ENCODE measurements at regions not wholly inside any gene's neighbourhood (a gene's known extent, or its start where the extent isn't known, plus 50 kb on each side); places are given as distances from the start of the nearest gene placed in this dataset.

GRCh38 chr7:156026076-156026600 lies 213.9 kb upstream of the SHH start:
- no peak for DNase-seq
- Mint-ChIP-seq H3K27me3 (peaks cover 1 to 5% of the 10 kb centered on the region in 2 donors), H3K36me3 (no peaks in the 10 kb centered on the region), H3K4me1 (no peaks in the 10 kb centered on the region), H3K9me3 (peaks cover 0 to 2% (median 0%) of the 10 kb centered on the region in 5 donors), H3K27ac (no peak overlapping the region), H3K4me3 (no peak overlapping the region)
- Histone ChIP-seq H3K27me3 (ENCODE audit: insufficient read depth, low read length, poor library complexity, severe bottlenecking) (no peaks in the 10 kb centered on the region), H3K9me3 (ENCODE audit: low read length) (no peaks in the 10 kb centered on the region), H3K4me1 (ENCODE audit: insufficient read depth, low read length) (no peaks in the 10 kb centered on the region), H3K36me3 (ENCODE audit: insufficient read depth, low read length) (no peaks in the 10 kb centered on the region), H3K27ac (ENCODE audit: low read depth, low read length) (no peak overlapping the region), H3K4me3 (ENCODE audit: low read length) (no peak overlapping the region)
- POLR2A ChIA-PET, result no interaction called here
- CTCF ChIA-PET, result no interaction called here

- Histone ChIP-seq H3K4me1 (ENCODE audit: insufficient read depth, low read length) (no peaks in the 10 kb centered on the region), H3K4me3 (ENCODE audit: low read length) (no peak overlapping the region), H3K9me3 (ENCODE audit: low read length) (no peaks in the 10 kb centered on the region), H3K27ac (ENCODE audit: low read depth, low read length) (no peak overlapping the region), H3K27me3 (ENCODE audit: insufficient read depth, low read length, poor library complexity, severe bottlenecking) (no peaks in the 10 kb centered on the region), H3K36me3 (ENCODE audit: insufficient read depth, low read length) (no peaks in the 10 kb centered on the region)
- Mint-ChIP-seq H3K4me3 (no peak overlapping the region), H3K27me3 (peaks cover 1 to 5% of the 10 kb centered on the region in 2 donors), H3K9me3 (peaks cover 0 to 2% (median 0%) of the 10 kb centered on the region in 5 donors), H3K36me3 (no peaks in the 10 kb centered on the region), H3K27ac (no peak overlapping the region), H3K4me1 (no peaks in the 10 kb centered on the region)
- ChIA-PET CTCF (no interaction called here), POLR2A (no interaction called here)
- DNase-seq, result no peak
These were observed 213.4 kb upstream of the SHH start for GRCh38 chr7:156025675-156026074.

DNA sequence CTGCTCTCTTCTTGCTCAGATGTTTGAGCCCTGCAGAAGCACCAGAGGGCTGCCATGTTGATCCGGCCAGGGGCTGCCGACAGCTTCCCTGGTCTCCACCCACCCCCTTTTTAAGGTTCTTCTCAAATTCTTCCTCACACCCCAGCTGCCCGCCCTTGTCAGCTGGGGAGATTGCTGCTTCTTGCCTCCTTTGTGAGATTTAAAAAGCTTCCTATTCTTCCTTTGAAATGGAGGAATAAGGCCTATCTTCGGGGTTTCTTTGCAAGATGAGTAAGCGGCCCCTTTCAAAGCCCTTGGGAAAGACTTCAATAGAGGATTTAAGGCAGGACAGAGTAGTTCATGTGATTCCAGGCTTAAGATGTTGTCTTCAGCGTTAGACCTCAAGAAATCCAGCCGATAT lies 211.9 kb upstream of the SHH start:
- Histone ChIP-seq H3K36me3 (ENCODE audit: insufficient read depth, low read length) (no peaks in the 10 kb centered on the region), H3K4me1 (ENCODE audit: insufficient read depth, low read length) (no peaks in the 10 kb centered on the region), H3K27me3 (ENCODE audit: insufficient read depth, low read length, poor library complexity, severe bottlenecking) (no peaks in the 10 kb centered on the region), H3K4me3 (ENCODE audit: low read length) (no peak overlapping the region), H3K9me3 (ENCODE audit: low read length) (no peaks in the 10 kb centered on the region), H3K27ac (ENCODE audit: low read depth, low read length) (no peak overlapping the region)
- no peak overlapping the region for H3K27ac Mint-ChIP-seq
- H3K4me1 Mint-ChIP-seq, result no peaks in the 10 kb centered on the region
- H3K36me3 Mint-ChIP-seq, result no peaks in the 10 kb centered on the region
- POLR2A ChIA-PET, result no interaction called here
- no peak overlapping the region for H3K4me3 Mint-ChIP-seq
- peaks cover 0 to 4% of the 10 kb centered on the region in 2 donors for H3K27me3 Mint-ChIP-seq
- H3K9me3 Mint-ChIP-seq, result peaks cover 0 to 2% (median 0%) of the 10 kb centered on the region in 5 donors
- no peak for DNase-seq
- CTCF ChIA-PET, result no interaction called here

- ChIA-PET CTCF (no interaction called here), POLR2A (no interaction called here)
- H3K27me3 Mint-ChIP-seq, result peaks cover 3 to 4% of the 10 kb centered on the region in 2 donors
- Histone ChIP-seq H3K27me3 (ENCODE audit: insufficient read depth, low read length, poor library complexity, severe bottlenecking) (no peaks in the 10 kb centered on the region), H3K4me1 (ENCODE audit: insufficient read depth, low read length) (no peaks in the 10 kb centered on the region), H3K4me3 (ENCODE audit: low read length) (no peak overlapping the region), H3K9me3 (ENCODE audit: low read length) (no peaks in the 10 kb centered on the region), H3K36me3 (ENCODE audit: insufficient read depth, low read length) (no peaks in the 10 kb centered on the region), H3K27ac (ENCODE audit: low read depth, low read length) (no peak overlapping the region)
- H3K27ac Mint-ChIP-seq, result no peak overlapping the region
- no peak overlapping the region for H3K4me3 Mint-ChIP-seq
- peaks cover 0 to 3% (median 0%) of the 10 kb centered on the region in 5 donors for H3K9me3 Mint-ChIP-seq
- DNase-seq, result no peak
- H3K4me1 Mint-ChIP-seq, result no peaks in the 10 kb centered on the region
- H3K36me3 Mint-ChIP-seq, result no peaks in the 10 kb centered on the region
These were observed 210.5 kb upstream of the SHH start for GRCh38 chr7:156022483-156023459.

DNA sequence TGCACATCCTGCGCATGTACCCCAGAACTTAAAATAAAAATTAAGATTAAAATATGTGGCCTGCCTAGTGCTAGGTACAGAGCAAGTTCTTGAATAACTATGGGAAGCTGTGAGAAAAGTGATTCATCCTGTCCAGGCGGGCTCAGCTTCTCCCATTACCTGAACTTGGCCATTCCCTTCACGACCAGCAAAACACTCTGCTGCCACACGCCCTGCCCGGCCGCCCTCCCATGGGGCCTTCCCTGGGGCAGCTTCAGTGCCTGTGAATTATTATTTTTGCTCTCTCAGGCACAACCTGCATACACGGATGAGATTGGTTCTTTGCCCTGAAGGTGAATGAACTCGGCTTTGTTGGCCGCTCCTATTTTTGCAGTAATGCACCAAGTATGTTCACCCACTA lies 209.2 kb upstream of the SHH start:
- Histone ChIP-seq H3K27me3 (ENCODE audit: insufficient read depth, low read length, poor library complexity, severe bottlenecking) (no peaks in the 10 kb centered on the region), H3K9me3 (ENCODE audit: low read length) (no peaks in the 10 kb centered on the region), H3K4me1 (ENCODE audit: insufficient read depth, low read length) (no peaks in the 10 kb centered on the region), H3K36me3 (ENCODE audit: insufficient read depth, low read length) (no peaks in the 10 kb centered on the region), H3K4me3 (ENCODE audit: low read length) (no peak overlapping the region), H3K27ac (ENCODE audit: low read depth, low read length) (no peak overlapping the region)
- Mint-ChIP-seq H3K36me3 (no peaks in the 10 kb centered on the region), H3K4me3 (no peak overlapping the region), H3K9me3 (peaks cover 0 to 3% (median 0%) of the 10 kb centered on the region in 5 donors), H3K27ac (no peak overlapping the region), H3K4me1 (no peaks in the 10 kb centered on the region), H3K27me3 (peaks cover 4 to 6% of the 10 kb centered on the region in 2 donors)
- CTCF ChIA-PET, result interaction anchor here (0.7 kb wide), 1 partner anchor 132 kb away, joined by 3 read pairs; no protein-coding TSS in a partner anchor
- DNase-seq, result no peak
- POLR2A ChIA-PET, result no interaction called here

GRCh38 chr7:156020566-156020965 lies 208.3 kb upstream of the SHH start:
- Histone ChIP-seq H3K4me3 (ENCODE audit: low read length) (no peak overlapping the region), H3K27me3 (ENCODE audit: insufficient read depth, low read length, poor library complexity, severe bottlenecking) (no peaks in the 10 kb centered on the region), H3K4me1 (ENCODE audit: insufficient read depth, low read length) (no peaks in the 10 kb centered on the region), H3K27ac (ENCODE audit: low read depth, low read length) (no peak overlapping the region), H3K9me3 (ENCODE audit: low read length) (no peaks in the 10 kb centered on the region), H3K36me3 (ENCODE audit: insufficient read depth, low read length) (no peaks in the 10 kb centered on the region)
- DNase-seq, result no peak
- ChIA-PET CTCF (no interaction called here), POLR2A (no interaction called here)
- H3K27me3 Mint-ChIP-seq, result peaks cover 4 to 6% of the 10 kb centered on the region in 2 donors
- H3K4me1 Mint-ChIP-seq, result no peaks in the 10 kb centered on the region
- H3K9me3 Mint-ChIP-seq, result peaks cover 0 to 3% (median 0%) of the 10 kb centered on the region in 5 donors
- H3K4me3 Mint-ChIP-seq, result no peak overlapping the region
- no peaks in the 10 kb centered on the region for H3K36me3 Mint-ChIP-seq
- H3K27ac Mint-ChIP-seq, result no peak overlapping the region

- no peaks in the 10 kb centered on the region for H3K36me3 Mint-ChIP-seq
- peaks cover 0 to 3% (median 0%) of the 10 kb centered on the region in 5 donors for H3K9me3 Mint-ChIP-seq
- Histone ChIP-seq H3K9me3 (ENCODE audit: low read length) (no peaks in the 10 kb centered on the region), H3K27ac (ENCODE audit: low read depth, low read length) (no peak overlapping the region), H3K4me1 (ENCODE audit: insufficient read depth, low read length) (no peaks in the 10 kb centered on the region), H3K36me3 (ENCODE audit: insufficient read depth, low read length) (no peaks in the 10 kb centered on the region), H3K27me3 (ENCODE audit: insufficient read depth, low read length, poor library complexity, severe bottlenecking) (no peaks in the 10 kb centered on the region), H3K4me3 (ENCODE audit: low read length) (no peak overlapping the region)
- H3K27ac Mint-ChIP-seq, result no peak overlapping the region
- CTCF ChIA-PET, result no interaction called here
- H3K27me3 Mint-ChIP-seq, result peaks cover 4 to 6% of the 10 kb centered on the region in 2 donors
- DNase-seq, result no peak
- no peaks in the 10 kb centered on the region for H3K4me1 Mint-ChIP-seq
- POLR2A ChIA-PET, result no interaction called here
- H3K4me3 Mint-ChIP-seq, result no peak overlapping the region
These were observed 207.7 kb upstream of the SHH start for GRCh38 chr7:156019776-156020565.

- Mint-ChIP-seq H3K4me1 (no peaks in the 10 kb centered on the region), H3K27me3 (peaks cover 4 to 6% of the 10 kb centered on the region in 2 donors), H3K4me3 (no peak overlapping the region), H3K36me3 (no peaks in the 10 kb centered on the region), H3K27ac (no peak overlapping the region), H3K9me3 (peaks cover 0 to 4% (median 0%) of the 10 kb centered on the region in 5 donors)
- no peaks in the 10 kb centered on the region for H3K36me3 ChIP-seq (ENCODE audit: insufficient read depth, low read length)
- no peak for DNase-seq
- POLR2A ChIA-PET, result no interaction called here
- H3K9me3 ChIP-seq (ENCODE audit: low read length), result no peaks in the 10 kb centered on the region
- H3K27ac ChIP-seq (ENCODE audit: low read depth, low read length), result no peak overlapping the region
- no peak overlapping the region for H3K4me3 ChIP-seq (ENCODE audit: low read length)
- no peaks in the 10 kb centered on the region for H3K4me1 ChIP-seq (ENCODE audit: insufficient read depth, low read length)
- H3K27me3 ChIP-seq (ENCODE audit: insufficient read depth, low read length, poor library complexity, severe bottlenecking), result no peaks in the 10 kb centered on the region
- CTCF ChIA-PET, result no interaction called here
These were observed 207.0 kb upstream of the SHH start for GRCh38 chr7:156019308-156019707.

All from CD8-positive, alpha-beta memory T cell (primary cell).